Ovary (tissue), 7 donors: ENCODE measurements at regions not wholly inside any gene's neighbourhood (a gene's known extent, or its start where the extent isn't known, plus 50 kb on each side); places are given as distances from the start of the nearest gene placed in this dataset.

ENCODE experiments used
- DNase-seq, 5 donors: peaks; one replicate each; pipeline ENCODE4 v3.0.0-alpha.2; 2019 to 2020
- H3K27ac ChIP-seq, 2 donors: fragments of 200-600 bp; one replicate each; pipeline versions ENCODE4 v1.5.1 to v1.8.0; 2019 to 2022
- H3K27me3 ChIP-seq: fragments of 200-600 bp; one replicate; pipeline ENCODE4 v1.8.0; 2022
- H3K36me3 ChIP-seq: fragments of 200-600 bp; sonication (generic); one replicate; pipeline ENCODE4 v1.5.1; 2019
- H3K4me1 ChIP-seq: one replicate; pipeline ENCODE4 v1.8.1; 2013; ENCODE audit warnings: mild to moderate bottlenecking, moderate library complexity; ENCODE audit not compliant: insufficient read depth
- H3K4me3 ChIP-seq: fragments of 200-600 bp; sonication (generic); one replicate; pipeline ENCODE4 v1.5.1; 2017
- H3K9me3 ChIP-seq, 2 donors: fragments of 200-600 bp in 1 of 2; sonication (generic) in 1 of 2; one replicate each; pipeline versions ENCODE4 v1.5.1 to v1.8.1; 2013 to 2019; ENCODE audit warnings: mild to moderate bottlenecking in 1 of 2, moderate library complexity in 1 of 2
- EP300 ChIP-seq: sonication (generic); formaldehyde crosslinking; IDR thresholded peaks from one replicate; pipeline ENCODE4 v1.6.1; 2017; ENCODE audit warnings: antibody characterized with exemption
- POLR2A ChIP-seq: fragments of 450-650 bp; IDR thresholded peaks from one replicate; pipeline ENCODE4 v1.6.1; 2017; ENCODE audit warnings: antibody characterized with exemption, mild to moderate bottlenecking, moderate library complexity
- WGBS, 3 donors: extraction: QIAGEN DNeasy Blood & Tissue Kit in 1 of 3; methylation state at CpG; one replicate each; pipeline versions ENCODE4 v1.1.5 to v1.1.7; 2013 to 2017; 5-methylcytosine and 5-hydroxymethylcytosine counted together
- intact Hi-C, 4 donors: fragments of 100-400 bp; cut with DNase I; formaldehyde crosslinking; loops; one replicate each; pipeline versions ENCODE4 v1.11.0 to v1.15.1; 2022 to 2023
- TF ChIP-seq, protein P1 (sequence below), 3 donors: fragments of 450-650 bp in 2 of 3; fragments of 200-600 bp in 1 of 3; IDR thresholded peaks; one replicate each; pipeline versions ENCODE4 v1.5.1 to v1.8.0; 2016 to 2022; ENCODE audit warnings: antibody characterized with exemption in 3 of 3, mild to moderate bottlenecking in 1 of 3
- donor health status: DM: no; HTN: no; CAD: no; lungs with moderate emphysema.
- donor health status: DM: no; HTN: no; CAD: no.
- donor health status: Bipolar disorder and iron deficiency.
- donor health status: DM: no; HTN: no; CAD: no.
- donor health status: DM: yes; HTN: yes; CAD: no.

DNA sequence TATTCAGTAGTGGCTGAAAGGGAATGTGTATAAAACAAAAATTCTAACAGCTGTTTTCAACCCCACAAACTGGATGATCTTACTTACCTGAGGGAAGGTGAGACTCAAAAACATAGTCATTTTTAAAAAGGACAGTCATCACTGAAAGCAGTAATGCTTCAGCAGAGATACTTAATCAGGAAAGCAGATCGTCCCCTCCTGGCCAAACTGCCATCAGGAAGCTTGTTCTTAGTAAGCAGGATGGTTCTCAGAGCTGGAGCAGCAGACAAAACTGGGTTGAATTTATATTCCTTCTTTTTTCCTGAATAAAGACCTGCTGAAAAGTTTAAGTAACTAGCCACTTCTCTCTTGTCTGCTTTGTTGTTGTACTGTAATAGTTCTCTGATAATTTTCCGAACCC is 1156.5 kb downstream of the OLFM4 start:
- H3K36me3 ChIP-seq: no peaks in the 10 kb centered on the region
- TF ChIP-seq POLR2A (no peak), EP300 (no peak)
- TF ChIP-seq, protein P1, sequence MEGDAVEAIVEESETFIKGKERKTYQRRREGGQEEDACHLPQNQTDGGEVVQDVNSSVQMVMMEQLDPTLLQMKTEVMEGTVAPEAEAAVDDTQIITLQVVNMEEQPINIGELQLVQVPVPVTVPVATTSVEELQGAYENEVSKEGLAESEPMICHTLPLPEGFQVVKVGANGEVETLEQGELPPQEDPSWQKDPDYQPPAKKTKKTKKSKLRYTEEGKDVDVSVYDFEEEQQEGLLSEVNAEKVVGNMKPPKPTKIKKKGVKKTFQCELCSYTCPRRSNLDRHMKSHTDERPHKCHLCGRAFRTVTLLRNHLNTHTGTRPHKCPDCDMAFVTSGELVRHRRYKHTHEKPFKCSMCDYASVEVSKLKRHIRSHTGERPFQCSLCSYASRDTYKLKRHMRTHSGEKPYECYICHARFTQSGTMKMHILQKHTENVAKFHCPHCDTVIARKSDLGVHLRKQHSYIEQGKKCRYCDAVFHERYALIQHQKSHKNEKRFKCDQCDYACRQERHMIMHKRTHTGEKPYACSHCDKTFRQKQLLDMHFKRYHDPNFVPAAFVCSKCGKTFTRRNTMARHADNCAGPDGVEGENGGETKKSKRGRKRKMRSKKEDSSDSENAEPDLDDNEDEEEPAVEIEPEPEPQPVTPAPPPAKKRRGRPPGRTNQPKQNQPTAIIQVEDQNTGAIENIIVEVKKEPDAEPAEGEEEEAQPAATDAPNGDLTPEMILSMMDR (IDR thresholded peaks at IDR 0.05): no peak
- WGBS, 3 donors: 49 to 61% (median 50%) methylated on average over 2 of the region's 2 CpGs
- no peak overlapping the region for H3K27ac ChIP-seq
- H3K4me3 ChIP-seq: no peak overlapping the region
- H3K9me3 ChIP-seq: no peaks in the 10 kb centered on the region
- no peaks in the 10 kb centered on the region for H3K4me1 ChIP-seq
- H3K27me3 ChIP-seq: no peaks in the 10 kb centered on the region
- DNase-seq: no peak
- intact Hi-C loops: no loop called here

DNA sequence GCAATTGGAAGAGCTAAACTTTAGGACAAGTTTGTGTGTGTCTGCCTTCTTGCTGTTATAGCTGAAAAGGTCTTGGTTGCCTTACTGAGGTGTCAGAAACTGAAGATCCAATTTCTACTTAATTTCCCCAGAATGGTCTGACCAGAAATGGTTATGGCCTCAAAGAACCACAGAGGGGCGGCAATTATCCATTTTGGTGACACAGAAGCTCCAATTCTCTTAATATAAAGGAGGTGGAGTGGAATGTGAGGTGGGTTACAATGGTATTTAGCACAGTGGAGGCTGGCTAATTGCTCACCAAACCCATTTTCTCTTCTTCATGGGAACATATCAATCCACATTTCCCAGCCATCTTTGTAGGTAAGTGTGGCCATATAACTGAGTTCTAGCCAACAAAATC is 1157.2 kb downstream of the OLFM4 start:
- intact Hi-C loops: no loop called here
- no peaks in the 10 kb centered on the region for H3K36me3 ChIP-seq
- WGBS, 3 donors: 31 to 44% (median 43%) methylated on average over 1 of the region's 1 CpG

DNA sequence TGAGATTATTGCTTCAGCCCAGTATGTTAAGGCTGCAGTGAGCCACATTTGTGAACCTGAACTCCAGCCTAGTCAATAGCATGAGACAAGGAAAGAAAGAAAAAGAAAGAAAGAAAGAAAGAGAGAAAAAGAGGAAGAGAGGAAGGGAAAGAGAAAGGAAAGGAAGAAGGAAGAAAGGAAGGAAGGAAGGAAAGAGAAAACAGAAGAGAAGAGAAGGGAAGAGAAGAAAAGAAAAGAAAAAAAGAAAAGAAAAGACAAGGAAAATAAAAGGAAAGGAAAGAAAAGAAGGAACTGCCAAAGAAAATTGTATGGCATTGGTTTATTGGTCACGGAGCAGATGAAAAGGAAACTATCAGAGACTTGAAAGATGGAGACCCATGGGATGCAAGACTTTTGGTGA is 1158.8 kb downstream of the OLFM4 start:
- Histone ChIP-seq H3K9me3 (no peaks in the 10 kb centered on the region), H3K4me1 (no peaks in the 10 kb centered on the region), H3K27ac (no peak overlapping the region), H3K27me3 (no peaks in the 10 kb centered on the region), H3K36me3 (no peaks in the 10 kb centered on the region), H3K4me3 (no peak overlapping the region)
- no peak for DNase-seq
- TF ChIP-seq POLR2A (no peak), EP300 (no peak)
- TF ChIP-seq, protein P1 (IDR thresholded peaks at IDR 0.05): no peak
- intact Hi-C loops: no loop called here
- WGBS, 3 donors: 87 to 95% (median 89%) methylated on average over 1 of the region's 1 CpG

More for the DNA sequence above, 1157.2 kb downstream of the OLFM4 start:
- DNase-seq: no peak
- no peak for TF ChIP-seq EP300
- TF ChIP-seq POLR2A: no peak
- TF ChIP-seq, protein P1 (IDR thresholded peaks at IDR 0.05): no peak
- no peak overlapping the region for H3K4me3 ChIP-seq
- no peaks in the 10 kb centered on the region for H3K27me3 ChIP-seq
- H3K27ac ChIP-seq: no peak overlapping the region
- no peaks in the 10 kb centered on the region for H3K4me1 ChIP-seq
- H3K9me3 ChIP-seq: no peaks in the 10 kb centered on the region

DNA sequence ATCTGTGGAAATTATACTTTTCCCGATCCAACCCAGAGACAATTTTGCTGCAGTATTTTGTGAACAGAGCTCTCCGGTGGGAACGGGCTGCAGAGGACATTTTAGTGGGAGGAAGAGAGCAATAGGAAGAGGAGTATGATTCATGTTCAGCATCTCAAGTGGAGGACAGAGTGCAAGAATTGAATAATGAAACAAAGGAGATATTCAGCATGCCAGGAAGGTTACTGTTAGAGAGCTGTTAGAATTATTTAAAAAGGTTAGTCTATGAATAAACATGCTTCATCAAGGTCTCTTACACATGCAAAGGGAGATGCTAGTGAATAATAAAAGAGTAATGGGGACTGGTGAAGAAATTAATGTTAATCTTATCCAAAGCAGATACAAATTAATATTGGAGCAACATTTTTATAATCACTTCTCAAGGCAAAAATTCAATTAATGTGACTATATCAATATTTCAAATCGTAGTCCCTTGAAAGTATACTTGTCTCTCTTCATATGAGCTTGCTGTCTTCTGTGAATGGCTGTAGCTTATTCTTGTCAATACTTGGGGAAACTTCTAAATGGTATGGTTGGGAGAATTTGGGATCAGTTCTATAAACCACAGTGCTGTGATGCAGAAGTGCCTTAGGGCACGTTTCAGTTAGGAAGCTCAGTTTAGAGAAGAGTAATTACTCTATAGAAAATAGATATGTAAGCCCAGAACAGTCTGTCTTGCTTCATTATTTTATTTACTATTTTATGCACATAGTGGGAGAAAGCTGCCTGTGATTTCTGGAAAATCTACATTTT is 1165.8 kb downstream of the OLFM4 start:
- intact Hi-C loops: no loop called here
- H3K27ac ChIP-seq: no peak overlapping the region
- H3K4me1 ChIP-seq: no peaks in the 10 kb centered on the region
- no peak for DNase-seq
- TF ChIP-seq POLR2A (no peak), EP300 (no peak)
- TF ChIP-seq, protein P1 (IDR thresholded peaks at IDR 0.05): no peak
- H3K4me3 ChIP-seq: no peak overlapping the region
- H3K36me3 ChIP-seq: no peaks in the 10 kb centered on the region
- WGBS, 3 donors: 48 to 54% (median 53%) methylated on average over 5 of the region's 5 CpGs
- no peaks in the 10 kb centered on the region for H3K27me3 ChIP-seq
- no peaks in the 10 kb centered on the region for H3K9me3 ChIP-seq
